NT2/D1 (cell line): ENCODE measurements at regions not wholly inside any gene's neighbourhood (a gene's known extent, or its start where the extent isn't known, plus 50 kb on each side); places are given as distances from the start of the nearest gene placed in this dataset.

ENCODE experiments used
- YY1 ChIP-seq: IDR thresholded peaks from 2 replicates; pipeline ENCODE4 v1.6.1; 2011; ENCODE audit not compliant: insufficient read length, insufficient read depth
- ZNF274 ChIP-seq: IDR thresholded peaks from 2 replicates; pipeline ENCODE4 v1.6.1; 2011; ENCODE audit warnings: mild to moderate bottlenecking, low read depth, low read length

DNA sequence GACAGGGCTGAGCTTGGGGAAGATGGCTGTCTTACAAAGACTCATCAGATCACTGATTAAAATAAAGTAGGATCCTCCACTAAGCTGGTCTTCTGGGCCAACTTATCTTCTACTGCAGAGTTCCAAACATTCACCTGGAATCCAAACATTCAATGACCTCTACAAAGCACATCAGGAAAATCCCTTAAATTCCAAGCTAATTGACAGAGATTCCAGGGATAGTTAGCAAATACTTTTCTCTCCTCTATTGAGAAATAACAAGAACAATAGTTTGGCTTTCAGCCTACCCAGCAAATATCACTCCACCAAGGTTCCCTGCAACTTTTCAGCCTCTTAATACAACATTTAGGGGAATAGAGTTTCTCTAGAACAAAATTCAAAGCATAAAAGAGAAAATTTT lies 140.6 kb upstream of the LIFR start:
- no peak for TF ChIP-seq YY1
- no peak for TF ChIP-seq ZNF274
